ENCODE measurements at regions not wholly inside any gene's neighbourhood (a gene's known extent, or its start where the extent isn't known, plus 50 kb on each side); places are given as distances from the start of the nearest gene placed in this dataset.

DNA sequence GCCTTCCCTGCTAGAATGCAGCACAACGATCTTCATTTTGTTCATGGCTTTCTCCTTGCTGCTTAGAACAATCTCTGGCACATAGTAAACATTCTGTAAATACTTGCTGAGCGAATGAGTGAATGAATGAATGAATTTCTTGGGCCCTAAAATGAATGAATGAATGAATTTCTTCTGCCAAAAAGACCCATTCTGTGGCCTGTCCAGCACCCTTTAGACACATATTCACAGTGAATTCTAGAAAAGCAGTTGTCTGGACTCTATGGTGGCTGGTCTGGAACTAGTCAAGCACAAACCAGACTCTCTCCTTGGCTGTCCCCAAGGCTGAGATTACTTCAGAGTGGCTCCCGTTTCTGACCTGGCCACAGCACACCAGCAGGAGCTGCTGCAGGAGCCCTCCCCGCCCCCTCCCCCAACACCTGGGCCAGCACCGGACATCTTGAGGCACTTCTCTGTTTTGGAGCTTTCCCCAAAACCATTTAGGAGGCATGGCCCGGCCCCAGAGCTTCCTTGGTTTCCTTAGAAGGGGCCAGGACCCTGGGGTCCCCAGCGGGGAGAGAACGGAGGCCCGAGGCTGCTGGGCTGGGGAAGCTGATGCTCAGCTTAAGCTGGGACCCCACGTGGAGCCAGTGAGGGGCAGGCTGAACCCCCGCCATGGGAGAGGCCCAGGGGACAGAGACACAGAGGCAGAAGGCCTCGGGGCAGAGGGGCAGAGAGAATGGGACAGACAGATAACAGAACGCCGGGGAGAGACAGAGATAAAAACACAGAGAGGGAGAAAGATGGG, 159.0 kb downstream of the ZFP36L2 start:
- TF ChIP-seq, protein P1, sequence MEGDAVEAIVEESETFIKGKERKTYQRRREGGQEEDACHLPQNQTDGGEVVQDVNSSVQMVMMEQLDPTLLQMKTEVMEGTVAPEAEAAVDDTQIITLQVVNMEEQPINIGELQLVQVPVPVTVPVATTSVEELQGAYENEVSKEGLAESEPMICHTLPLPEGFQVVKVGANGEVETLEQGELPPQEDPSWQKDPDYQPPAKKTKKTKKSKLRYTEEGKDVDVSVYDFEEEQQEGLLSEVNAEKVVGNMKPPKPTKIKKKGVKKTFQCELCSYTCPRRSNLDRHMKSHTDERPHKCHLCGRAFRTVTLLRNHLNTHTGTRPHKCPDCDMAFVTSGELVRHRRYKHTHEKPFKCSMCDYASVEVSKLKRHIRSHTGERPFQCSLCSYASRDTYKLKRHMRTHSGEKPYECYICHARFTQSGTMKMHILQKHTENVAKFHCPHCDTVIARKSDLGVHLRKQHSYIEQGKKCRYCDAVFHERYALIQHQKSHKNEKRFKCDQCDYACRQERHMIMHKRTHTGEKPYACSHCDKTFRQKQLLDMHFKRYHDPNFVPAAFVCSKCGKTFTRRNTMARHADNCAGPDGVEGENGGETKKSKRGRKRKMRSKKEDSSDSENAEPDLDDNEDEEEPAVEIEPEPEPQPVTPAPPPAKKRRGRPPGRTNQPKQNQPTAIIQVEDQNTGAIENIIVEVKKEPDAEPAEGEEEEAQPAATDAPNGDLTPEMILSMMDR (IDR thresholded peaks at IDR 0.05), result no peak
- no peak for TF ChIP-seq POLR2A (IDR thresholded peaks at IDR 0.05)
